ENCODE measurements at regions not wholly inside any gene's neighbourhood (a gene's known extent, or its start where the extent isn't known, plus 50 kb on each side); places are given as distances from the start of the nearest gene placed in this dataset.

GRCh38 chr9:99449726-99450125 lies 227.6 kb downstream of the SEC61B start:
- Mint-ChIP-seq H3K27me3 (peaks cover 31 to 55% of the 10 kb centered on the region in 2 donors), H3K36me3 (ENCODE audit: insufficient read depth) (no peaks in the 10 kb centered on the region), H3K4me3 (no peak overlapping the region), H3K9me3 (no peaks in the 10 kb centered on the region), H3K27ac (no peak overlapping the region), H3K4me1 (ENCODE audit: low read depth in 2 of 2) (no peaks in the 10 kb centered on the region)
- DNase-seq (no peak), ATAC-seq (replicated peaks) (no peak)

- H3K4me3 Mint-ChIP-seq, result no peak overlapping the region
- no peaks in the 10 kb centered on the region for H3K4me1 Mint-ChIP-seq (ENCODE audit: low read depth in 2 of 2)
- DNase-seq (no peak), ATAC-seq (replicated peaks) (no peak)
- H3K36me3 Mint-ChIP-seq (ENCODE audit: insufficient read depth), result no peaks in the 10 kb centered on the region
- no peak overlapping the region for H3K27ac Mint-ChIP-seq
- H3K27me3 Mint-ChIP-seq, result peaks cover 41 to 51% of the 10 kb centered on the region in 2 donors
- no peaks in the 10 kb centered on the region for H3K9me3 Mint-ChIP-seq
Observed at GRCh38 chr9:99451112-99451606, 229.1 kb downstream of the SEC61B start.

GRCh38 chr9:99457406-99457805 lies 235.3 kb downstream of the SEC61B start:
- peaks cover 36 to 56% of the 10 kb centered on the region in 2 donors for H3K27me3 Mint-ChIP-seq
- H3K9me3 Mint-ChIP-seq, result no peaks in the 10 kb centered on the region
- ATAC-seq (replicated peaks) (no peak), DNase-seq (no peak)
- H3K4me3 Mint-ChIP-seq, result no peak overlapping the region
- no peaks in the 10 kb centered on the region for H3K4me1 Mint-ChIP-seq (ENCODE audit: low read depth in 2 of 2)
- H3K36me3 Mint-ChIP-seq (ENCODE audit: insufficient read depth), result no peaks in the 10 kb centered on the region
- peak overlapping the region in 1 of 2 donors; percentile 4 for H3K27ac Mint-ChIP-seq

- peak overlapping the region in 1 of 2 donors; percentile 4 for H3K27ac Mint-ChIP-seq
- H3K9me3 Mint-ChIP-seq, result no peaks in the 10 kb centered on the region
- no peak for ATAC-seq (replicated peaks)
- no peak overlapping the region for H3K4me3 Mint-ChIP-seq
- no peaks in the 10 kb centered on the region for H3K4me1 Mint-ChIP-seq (ENCODE audit: low read depth in 2 of 2)
- peaks cover 39 to 60% of the 10 kb centered on the region in 2 donors for H3K27me3 Mint-ChIP-seq
- no peaks in the 10 kb centered on the region for H3K36me3 Mint-ChIP-seq (ENCODE audit: insufficient read depth)
- no peak for DNase-seq
Observed at GRCh38 chr9:99457981-99458380, 235.9 kb downstream of the SEC61B start.

- no peaks in the 10 kb centered on the region for H3K36me3 Mint-ChIP-seq (ENCODE audit: insufficient read depth)
- H3K9me3 Mint-ChIP-seq, result no peaks in the 10 kb centered on the region
Observed at GRCh38 chr9:99459919-99460318, 237.8 kb downstream of the SEC61B start.

GRCh38 chr9:99463131-99463530 lies 241.0 kb downstream of the SEC61B start:
- no peaks in the 10 kb centered on the region for H3K4me1 Mint-ChIP-seq (ENCODE audit: low read depth in 2 of 2)
- no peak overlapping the region for H3K27ac Mint-ChIP-seq
- no peak overlapping the region for H3K4me3 Mint-ChIP-seq
- no peak for ATAC-seq (replicated peaks)
- no peak for DNase-seq
- peaks cover 29 to 38% of the 10 kb centered on the region in 2 donors for H3K27me3 Mint-ChIP-seq
- no peaks in the 10 kb centered on the region for H3K9me3 Mint-ChIP-seq
- H3K36me3 Mint-ChIP-seq (ENCODE audit: insufficient read depth), result no peaks in the 10 kb centered on the region

More at GRCh38 chr9:99459919-99460318, 237.8 kb downstream of the SEC61B start:
- Mint-ChIP-seq H3K4me1 (ENCODE audit: low read depth in 2 of 2) (no peaks in the 10 kb centered on the region), H3K27ac (no peak overlapping the region), H3K27me3 (peaks cover 33 to 50% of the 10 kb centered on the region in 2 donors), H3K4me3 (no peak overlapping the region)
- no peak for DNase-seq
- no peak for ATAC-seq (replicated peaks)

- no peaks in the 10 kb centered on the region for H3K4me1 Mint-ChIP-seq (ENCODE audit: low read depth in 2 of 2)
- DNase-seq (no peak), ATAC-seq (replicated peaks) (no peak)
- peaks cover 34 to 38% of the 10 kb centered on the region in 2 donors for H3K27me3 Mint-ChIP-seq
- no peak overlapping the region for H3K27ac Mint-ChIP-seq
- H3K9me3 Mint-ChIP-seq, result no peaks in the 10 kb centered on the region
- H3K4me3 Mint-ChIP-seq, result no peak overlapping the region
- no peaks in the 10 kb centered on the region for H3K36me3 Mint-ChIP-seq (ENCODE audit: insufficient read depth)
Observed at GRCh38 chr9:99464568-99464967, 242.5 kb downstream of the SEC61B start.

- Mint-ChIP-seq H3K4me1 (ENCODE audit: low read depth in 2 of 2) (no peaks in the 10 kb centered on the region), H3K9me3 (no peaks in the 10 kb centered on the region), H3K4me3 (no peak overlapping the region), H3K27ac (no peak overlapping the region), H3K27me3 (peaks cover 36 to 41% of the 10 kb centered on the region in 2 donors), H3K36me3 (ENCODE audit: insufficient read depth) (no peaks in the 10 kb centered on the region)
- DNase-seq, result no peak
- no peak for ATAC-seq (replicated peaks)
Observed at GRCh38 chr9:99465231-99465907, 243.3 kb downstream of the SEC61B start.

GRCh38 chr9:99466104-99466503 lies 244.0 kb downstream of the SEC61B start:
- Mint-ChIP-seq H3K4me3 (no peak overlapping the region), H3K27me3 (peaks cover 41 to 49% of the 10 kb centered on the region in 2 donors), H3K9me3 (no peaks in the 10 kb centered on the region), H3K27ac (no peak overlapping the region), H3K36me3 (ENCODE audit: insufficient read depth) (no peaks in the 10 kb centered on the region), H3K4me1 (ENCODE audit: low read depth in 2 of 2) (no peaks in the 10 kb centered on the region)
- DNase-seq, result no peak
- ATAC-seq (replicated peaks), result no peak

- Mint-ChIP-seq H3K4me3 (no peak overlapping the region), H3K4me1 (ENCODE audit: low read depth in 2 of 2) (no peaks in the 10 kb centered on the region), H3K9me3 (no peaks in the 10 kb centered on the region), H3K27ac (no peak overlapping the region), H3K36me3 (ENCODE audit: insufficient read depth) (no peaks in the 10 kb centered on the region), H3K27me3 (peaks cover 48 to 54% of the 10 kb centered on the region in 2 donors)
- ATAC-seq (replicated peaks) (no peak), DNase-seq (no peak)
Observed at GRCh38 chr9:99466781-99467180, 244.7 kb downstream of the SEC61B start.

GRCh38 chr9:99471033-99471432 lies 249.0 kb downstream of the SEC61B start:
- Mint-ChIP-seq H3K27ac (no peak overlapping the region), H3K9me3 (no peaks in the 10 kb centered on the region), H3K36me3 (ENCODE audit: insufficient read depth) (no peaks in the 10 kb centered on the region), H3K4me3 (no peak overlapping the region), H3K4me1 (ENCODE audit: low read depth in 2 of 2) (no peaks in the 10 kb centered on the region), H3K27me3 (peaks cover 40 to 63% of the 10 kb centered on the region in 2 donors)
- DNase-seq (no peak), ATAC-seq (replicated peaks) (no peak)

GRCh38 chr9:99472240-99472915 lies 250.3 kb downstream of the SEC61B start:
- DNase-seq, result no peak
- Mint-ChIP-seq H3K4me1 (ENCODE audit: low read depth in 2 of 2) (no peaks in the 10 kb centered on the region), H3K27me3 (peaks cover 48 to 66% of the 10 kb centered on the region in 2 donors), H3K9me3 (no peaks in the 10 kb centered on the region), H3K36me3 (ENCODE audit: insufficient read depth) (no peaks in the 10 kb centered on the region), H3K27ac (no peak overlapping the region), H3K4me3 (no peak overlapping the region)
- ATAC-seq (replicated peaks), result no peak

- ATAC-seq (replicated peaks) (no peak), DNase-seq (no peak)
- H3K4me3 Mint-ChIP-seq, result no peak overlapping the region
- H3K4me1 Mint-ChIP-seq (ENCODE audit: low read depth in 2 of 2), result no peaks in the 10 kb centered on the region
- H3K36me3 Mint-ChIP-seq (ENCODE audit: insufficient read depth), result no peaks in the 10 kb centered on the region
- H3K27ac Mint-ChIP-seq, result no peak overlapping the region
- H3K9me3 Mint-ChIP-seq, result no peaks in the 10 kb centered on the region
- H3K27me3 Mint-ChIP-seq, result peaks cover 50 to 71% of the 10 kb centered on the region in 2 donors
Observed at GRCh38 chr9:99472916-99473245, 250.8 kb downstream of the SEC61B start.

GRCh38 chr9:99474186-99474585 lies 252.1 kb downstream of the SEC61B start:
- peaks cover 47 to 63% of the 10 kb centered on the region in 2 donors for H3K27me3 Mint-ChIP-seq
- no peak overlapping the region for H3K27ac Mint-ChIP-seq
- no peaks in the 10 kb centered on the region for H3K9me3 Mint-ChIP-seq
- H3K4me3 Mint-ChIP-seq, result no peak overlapping the region
- no peaks in the 10 kb centered on the region for H3K4me1 Mint-ChIP-seq (ENCODE audit: low read depth in 2 of 2)
- no peaks in the 10 kb centered on the region for H3K36me3 Mint-ChIP-seq (ENCODE audit: insufficient read depth)
- no peak for DNase-seq
- no peak for ATAC-seq (replicated peaks)

Measured in effector memory CD8-positive, alpha-beta T cell (primary cell).